T-cell (primary cell): ENCODE measurements at regions not wholly inside any gene's neighbourhood (a gene's known extent, or its start where the extent isn't known, plus 50 kb on each side); places are given as distances from the start of the nearest gene placed in this dataset.

Source experiments
- ATAC-seq, 4 experiments: fragments of 200-7000 bp in 3 of 4; fragments of 150-1000 bp in 1 of 4; cut with Tn5 transposase; replicated peaks in 1 of 4; 1 replicate in 3 of 4; 2 replicates in 1 of 4; pipeline ENCODE4 v1.10.0; 2021; ENCODE audit warnings: moderate library complexity in 3 of 4, mild to moderate bottlenecking in 2 of 4, moderate number of reproducible peaks in 1 of 4
- CTCF ChIA-PET, 2 donors: fragments of 300-600 bp; sonication (Branson Sonifier 250); formaldehyde crosslinking; loops; one replicate each; lab custom pipeline; 2022; ENCODE audit warnings: antibody characterized with exemption in 2 of 2; lab: Charles Lee
- POLR2A ChIA-PET, 2 donors: fragments of 300-600 bp; sonication (Branson Sonifier 250); formaldehyde crosslinking; loops; one replicate each; lab custom pipeline; 2022; ENCODE audit warnings: antibody characterized with exemption in 2 of 2; lab: Charles Lee
- DNase-seq, 35 experiments: peaks; one replicate each; pipeline versions ENCODE4 v3.0.0 to v3.0.0-alpha.2; 2013 to 2023
- H3K27ac ChIP-seq: one replicate; pipeline ENCODE4 v1.5.1; 2013; ENCODE audit warnings: low read length
- H3K27me3 ChIP-seq, 2 experiments: replicated peaks in 1 of 2; 1 replicate in 1 of 2; 2 replicates in 1 of 2; pipeline versions ENCODE4 v1.6.1 to v1.7.0; 2013; ENCODE audit warnings: low read length in 1 of 2, mixed read lengths in 1 of 2; ENCODE audit not compliant: control insufficient read depth in 2 of 2, insufficient read depth in 2 of 2; ENCODE audit errors: extremely low read depth in 1 of 2
- H3K36me3 ChIP-seq, 2 donors: 1 replicate in 1 of 2; 2 replicates in 1 of 2; pipeline versions ENCODE4 v1.6.1 to v1.7.0; 2013; ENCODE audit warnings: low read length in 1 of 2; ENCODE audit not compliant: control insufficient read depth in 2 of 2, insufficient read depth in 1 of 2; ENCODE audit errors: extremely low read depth in 1 of 2
- H3K4me1 ChIP-seq, 2 experiments: 1 replicate in 1 of 2; 2 replicates in 1 of 2; pipeline versions ENCODE4 v1.6.1 to v1.7.0; 2013; ENCODE audit warnings: low read length in 2 of 2, mixed read lengths in 1 of 2; ENCODE audit not compliant: insufficient read depth in 2 of 2, control insufficient read depth in 1 of 2; ENCODE audit errors: extremely low read depth in 1 of 2
- H3K4me3 ChIP-seq, 2 donors: 1 replicate in 1 of 2; 2 replicates in 1 of 2; pipeline versions ENCODE4 v1.5.1 to v1.7.0; 2013; ENCODE audit warnings: mild to moderate bottlenecking in 2 of 2, low read length in 1 of 2, moderate library complexity in 1 of 2; ENCODE audit not compliant: control insufficient read depth in 1 of 2; ENCODE audit errors: extremely low read depth in 1 of 2
- H3K9me3 ChIP-seq: 2 replicates; pipeline ENCODE4 v1.7.0; 2013
- H3K27ac Mint-ChIP-seq, 2 donors: one replicate each; pipeline ENCODE4 v1.8.0; 2020 to 2021; ENCODE audit warnings: mild to moderate bottlenecking in 2 of 2, mixed read lengths in 2 of 2
- H3K27me3 Mint-ChIP-seq, 2 donors: one replicate each; pipeline ENCODE4 v1.8.0; 2021 to 2022; ENCODE audit warnings: mixed read lengths in 2 of 2
- H3K36me3 Mint-ChIP-seq: one replicate; pipeline ENCODE4 v1.8.0; 2021; ENCODE audit warnings: mixed read lengths
- H3K4me1 Mint-ChIP-seq, 3 donors: one replicate each; pipeline ENCODE4 v1.8.0; 2020 to 2022; ENCODE audit warnings: mixed read lengths in 3 of 3, mild to moderate bottlenecking in 1 of 3
- H3K4me3 Mint-ChIP-seq, 3 donors: one replicate each; pipeline ENCODE4 v1.8.0; 2020 to 2022; ENCODE audit warnings: mild to moderate bottlenecking in 3 of 3, mixed read lengths in 3 of 3, moderate library complexity in 3 of 3
- H3K9me3 Mint-ChIP-seq, 3 donors: one replicate each; pipeline ENCODE4 v1.8.0; 2020 to 2022; ENCODE audit warnings: mixed read lengths in 3 of 3
- WGBS: methylation state at CpG from one replicate; pipeline ENCODE4 v1.1.5; 2013; ENCODE audit warnings: missing lambda C conversion rate; ENCODE audit not compliant: insufficient coverage; 5-methylcytosine and 5-hydroxymethylcytosine counted together

GRCh38 chr18:1604751-1605150 is 700.1 kb downstream of the ADCYAP1 start:
- no peak overlapping the region for H3K4me3 ChIP-seq
- ChIA-PET CTCF (no interaction called here), POLR2A (no interaction called here)
- H3K36me3 ChIP-seq: no peaks in the 10 kb centered on the region
- no peak overlapping the region for H3K27ac Mint-ChIP-seq
- H3K9me3 ChIP-seq: no peaks in the 10 kb centered on the region
- H3K27ac ChIP-seq: no peak overlapping the region
- no peak overlapping the region for H3K4me3 Mint-ChIP-seq
- H3K4me1 Mint-ChIP-seq: no peaks in the 10 kb centered on the region
- WGBS: no CpG with 5 or more reads among the region's 5 CpGs
- no peaks in the 10 kb centered on the region for H3K27me3 ChIP-seq
- no peak for DNase-seq
- H3K4me1 ChIP-seq: no peaks in the 10 kb centered on the region
- no peak for ATAC-seq
- no peaks in the 10 kb centered on the region for H3K27me3 Mint-ChIP-seq
- H3K36me3 Mint-ChIP-seq: no peaks in the 10 kb centered on the region
- H3K9me3 Mint-ChIP-seq: no peaks in the 10 kb centered on the region

GRCh38 chr18:1618364-1618763 is 713.7 kb downstream of the ADCYAP1 start:
- H3K27ac ChIP-seq: no peak overlapping the region
- no peaks in the 10 kb centered on the region for H3K27me3 ChIP-seq
- H3K4me1 Mint-ChIP-seq: no peaks in the 10 kb centered on the region
- POLR2A ChIA-PET: no interaction called here
- peaks cover 0 to 7% (median 4%) of the 10 kb centered on the region in 3 donors for H3K9me3 Mint-ChIP-seq
- H3K36me3 Mint-ChIP-seq: no peaks in the 10 kb centered on the region
- no peaks in the 10 kb centered on the region for H3K27me3 Mint-ChIP-seq
- ATAC-seq (no peak), DNase-seq (no peak)
- no peaks in the 10 kb centered on the region for H3K36me3 ChIP-seq
- 41% methylated on average over 2 of the region's 3 CpGs for WGBS
- H3K4me3 ChIP-seq: no peak overlapping the region
- no peak overlapping the region for H3K27ac Mint-ChIP-seq
- H3K4me1 ChIP-seq: no peaks in the 10 kb centered on the region
- no peaks in the 10 kb centered on the region for H3K9me3 ChIP-seq
- CTCF ChIA-PET: no interaction called here
- no peak overlapping the region for H3K4me3 Mint-ChIP-seq

- H3K4me1 Mint-ChIP-seq: no peaks in the 10 kb centered on the region
- no peaks in the 10 kb centered on the region for H3K27me3 Mint-ChIP-seq
- H3K27ac ChIP-seq: no peak overlapping the region
- no peaks in the 10 kb centered on the region for H3K36me3 Mint-ChIP-seq
- DNase-seq (no peak), ATAC-seq (no peak)
- H3K36me3 ChIP-seq: no peaks in the 10 kb centered on the region
- no peaks in the 10 kb centered on the region for H3K27me3 ChIP-seq
- 50% methylated on average over 2 of the region's 5 CpGs for WGBS
- CTCF ChIA-PET: interaction anchor here in 1 of 2 donors (0.6 kb wide), 1 partner anchor 14 kb away, joined by 3 read pairs; no protein-coding TSS in a partner anchor
- no peaks in the 10 kb centered on the region for H3K4me1 ChIP-seq
- no peak overlapping the region for H3K4me3 Mint-ChIP-seq
- POLR2A ChIA-PET: no interaction called here
- H3K27ac Mint-ChIP-seq: no peak overlapping the region
- no peaks in the 10 kb centered on the region for H3K9me3 ChIP-seq
- peaks cover 0 to 6% (median 4%) of the 10 kb centered on the region in 3 donors for H3K9me3 Mint-ChIP-seq
- no peak overlapping the region for H3K4me3 ChIP-seq
These were observed 714.8 kb downstream of the ADCYAP1 start for GRCh38 chr18:1619507-1619906.

- H3K9me3 ChIP-seq: no peaks in the 10 kb centered on the region
- no peaks in the 10 kb centered on the region for H3K36me3 ChIP-seq
- Mint-ChIP-seq H3K27ac (no peak overlapping the region), H3K36me3 (no peaks in the 10 kb centered on the region), H3K4me3 (no peak overlapping the region), H3K4me1 (no peaks in the 10 kb centered on the region), H3K9me3 (peaks cover 0 to 8% (median 0%) of the 10 kb centered on the region in 3 donors), H3K27me3 (no peaks in the 10 kb centered on the region)
- no peaks in the 10 kb centered on the region for H3K4me1 ChIP-seq
- no peak for ATAC-seq
- no CpG with 5 or more reads among the region's 2 CpGs for WGBS
- H3K4me3 ChIP-seq: no peak overlapping the region
- ChIA-PET CTCF (no interaction called here), POLR2A (no interaction called here)
- DNase-seq: no peak
- H3K27ac ChIP-seq: no peak overlapping the region
- no peaks in the 10 kb centered on the region for H3K27me3 ChIP-seq
These were observed 719.9 kb downstream of the ADCYAP1 start for GRCh38 chr18:1624612-1625011.

GRCh38 chr18:1627494-1627893 is 722.8 kb downstream of the ADCYAP1 start:
- Mint-ChIP-seq H3K36me3 (no peaks in the 10 kb centered on the region), H3K9me3 (peaks cover 0 to 13% (median 5%) of the 10 kb centered on the region in 3 donors), H3K27ac (no peak overlapping the region), H3K4me3 (no peak overlapping the region), H3K27me3 (no peaks in the 10 kb centered on the region), H3K4me1 (no peaks in the 10 kb centered on the region)
- WGBS: no CpG with 5 or more reads among the region's 1 CpG
- DNase-seq: no peak
- Histone ChIP-seq H3K9me3 (no peaks in the 10 kb centered on the region), H3K4me1 (no peaks in the 10 kb centered on the region), H3K36me3 (no peaks in the 10 kb centered on the region), H3K4me3 (no peak overlapping the region), H3K27me3 (no peaks in the 10 kb centered on the region), H3K27ac (no peak overlapping the region)
- CTCF ChIA-PET: no interaction called here
- POLR2A ChIA-PET: no interaction called here
- no peak for ATAC-seq

GRCh38 chr18:1648712-1649111 is 744.0 kb downstream of the ADCYAP1 start:
- Histone ChIP-seq H3K27ac (no peak overlapping the region), H3K36me3 (no peaks in the 10 kb centered on the region), H3K4me1 (no peaks in the 10 kb centered on the region), H3K4me3 (no peak overlapping the region), H3K9me3 (no peaks in the 10 kb centered on the region), H3K27me3 (no peaks in the 10 kb centered on the region)
- no peak overlapping the region for H3K4me3 Mint-ChIP-seq
- WGBS: no CpG with 5 or more reads among the region's 2 CpGs
- ATAC-seq (no peak), DNase-seq (no peak)
- ChIA-PET CTCF (no interaction called here), POLR2A (no interaction called here)
- H3K9me3 Mint-ChIP-seq: no peaks in the 10 kb centered on the region
- no peaks in the 10 kb centered on the region for H3K36me3 Mint-ChIP-seq
- no peaks in the 10 kb centered on the region for H3K27me3 Mint-ChIP-seq
- H3K27ac Mint-ChIP-seq: no peak overlapping the region
- no peaks in the 10 kb centered on the region for H3K4me1 Mint-ChIP-seq

GRCh38 chr18:1652018-1652417 is 747.3 kb downstream of the ADCYAP1 start:
- DNase-seq (no peak), ATAC-seq (no peak)
- Mint-ChIP-seq H3K27me3 (no peaks in the 10 kb centered on the region), H3K4me1 (no peaks in the 10 kb centered on the region), H3K4me3 (no peak overlapping the region), H3K9me3 (no peaks in the 10 kb centered on the region), H3K36me3 (no peaks in the 10 kb centered on the region), H3K27ac (no peak overlapping the region)
- ChIA-PET CTCF (no interaction called here), POLR2A (no interaction called here)
- H3K36me3 ChIP-seq: no peaks in the 10 kb centered on the region
- no peak overlapping the region for H3K4me3 ChIP-seq
- no peaks in the 10 kb centered on the region for H3K27me3 ChIP-seq
- no peaks in the 10 kb centered on the region for H3K4me1 ChIP-seq
- WGBS: no CpG with 5 or more reads among the region's 2 CpGs
- no peak overlapping the region for H3K27ac ChIP-seq
- no peaks in the 10 kb centered on the region for H3K9me3 ChIP-seq
